Fibroblast of lung (primary cell): ENCODE measurements at regions not wholly inside any gene's neighbourhood (a gene's known extent, or its start where the extent isn't known, plus 50 kb on each side); places are given as distances from the start of the nearest gene placed in this dataset.

ENCODE experiments used
- CTCF ChIP-seq, 2 donors: IDR thresholded peaks in 1 of 2; conservative IDR thresholded peaks in 1 of 2; 1 replicate in 1 of 2; 2 replicates in 1 of 2; pipeline ENCODE4 v1.5.1; 2011 to 2012; ENCODE audit warnings: low read length in 2 of 2, control low read depth in 1 of 2, inconsistent platforms in 1 of 2, low read depth in 1 of 2, mild to moderate bottlenecking in 1 of 2
- EZH2 ChIP-seq: IDR thresholded peaks from 2 replicates; pipeline ENCODE4 v1.5.1; 2012; ENCODE audit warnings: low read length, control low read depth, mild to moderate bottlenecking; ENCODE audit errors: missing control alignments

- no peak for TF ChIP-seq CTCF (conservative IDR thresholded peaks at IDR 0.05 in 1 of 2, IDR thresholded peaks at IDR 0.05 in 1 of 2; ENCODE audit: low read depth in 1 of 2, low read length in 2 of 2)
- no peak for TF ChIP-seq EZH2
Observed at GRCh38 chr17:70230850-70231640, 61.7 kb downstream of the KCNJ2 start.
